Fibroblast of lung (primary cell): ENCODE measurements at regions not wholly inside any gene's neighbourhood (a gene's known extent, or its start where the extent isn't known, plus 50 kb on each side); places are given as distances from the start of the nearest gene placed in this dataset.

ENCODE experiments used
- DNase-seq, 2 donors: peaks; one replicate each; pipeline versions ENCODE4 v3.0.0 to v3.0.0-alpha.2; 2010; ENCODE audit warnings: low read depth in 2 of 2
- H2AFZ ChIP-seq: 2 replicates; pipeline ENCODE4 v1.5.1; 2012; ENCODE audit warnings: low read length, control low read depth, inconsistent platforms
- H3K27ac ChIP-seq: 2 replicates; pipeline ENCODE4 v1.5.1; 2011; ENCODE audit warnings: low read length, control low read depth; ENCODE audit not compliant: insufficient read depth
- H3K27me3 ChIP-seq: 2 replicates; pipeline ENCODE4 v1.5.1; 2011; ENCODE audit warnings: mild to moderate bottlenecking, low read length; ENCODE audit not compliant: control insufficient read depth, insufficient read depth
- H3K36me3 ChIP-seq: 2 replicates; pipeline ENCODE4 v1.5.1; 2011; ENCODE audit warnings: low read length; ENCODE audit not compliant: control insufficient read depth, insufficient read depth
- H3K4me1 ChIP-seq: 2 replicates; pipeline ENCODE4 v1.5.1; 2011; ENCODE audit warnings: low read length; ENCODE audit not compliant: control insufficient read depth, insufficient read depth; ENCODE audit errors: extremely low read depth
- H3K4me2 ChIP-seq: 2 replicates; pipeline ENCODE4 v1.5.1; 2011; ENCODE audit warnings: low read length, control low read depth; ENCODE audit not compliant: insufficient read depth; ENCODE audit errors: extremely low read depth
- H3K4me3 ChIP-seq, 4 experiments: fragments of 200-600 bp in 1 of 4; sonication (generic) in 1 of 4; replicated peaks in 1 of 4; 2 replicates each; pipeline ENCODE4 v1.5.1; 2011 to 2016; ENCODE audit warnings: low read length in 4 of 4, low read depth in 3 of 4, mild to moderate bottlenecking in 3 of 4, control low read depth in 2 of 4, inconsistent platforms in 1 of 4, mixed read lengths in 1 of 4; ENCODE audit not compliant: insufficient read depth in 1 of 4; ENCODE audit errors: control extremely low read depth in 1 of 4
- H3K79me2 ChIP-seq: 2 replicates; pipeline ENCODE4 v1.5.1; 2012; ENCODE audit warnings: mild to moderate bottlenecking, low read length, inconsistent platforms; ENCODE audit not compliant: control insufficient read depth, insufficient read depth
- H3K9ac ChIP-seq: 2 replicates; pipeline ENCODE4 v1.5.1; 2011; ENCODE audit warnings: mild to moderate bottlenecking, low read length, control low read depth; ENCODE audit not compliant: insufficient read depth
- H3K9me3 ChIP-seq: 2 replicates; pipeline ENCODE4 v1.5.1; 2012; ENCODE audit warnings: low read depth, low read length; ENCODE audit not compliant: control insufficient read depth, insufficient read depth
- H4K20me1 ChIP-seq: 2 replicates; pipeline ENCODE4 v1.5.1; 2011; ENCODE audit warnings: low read length; ENCODE audit not compliant: control insufficient read depth, insufficient read depth; ENCODE audit errors: extremely low read depth
- CTCF ChIP-seq, 2 donors: IDR thresholded peaks in 1 of 2; conservative IDR thresholded peaks in 1 of 2; 1 replicate in 1 of 2; 2 replicates in 1 of 2; pipeline ENCODE4 v1.5.1; 2011 to 2012; ENCODE audit warnings: low read length in 2 of 2, control low read depth in 1 of 2, inconsistent platforms in 1 of 2, low read depth in 1 of 2, mild to moderate bottlenecking in 1 of 2
- EZH2 ChIP-seq: IDR thresholded peaks from 2 replicates; pipeline ENCODE4 v1.5.1; 2012; ENCODE audit warnings: low read length, control low read depth, mild to moderate bottlenecking; ENCODE audit errors: missing control alignments

- no peaks in the 10 kb centered on the region for H4K20me1 ChIP-seq
- no peaks in the 10 kb centered on the region for H3K79me2 ChIP-seq
- H3K27ac ChIP-seq, result no peak overlapping the region
- no peak for DNase-seq
- H3K9ac ChIP-seq, result no peak overlapping the region
- H3K36me3 ChIP-seq, result no peaks in the 10 kb centered on the region
- TF ChIP-seq EZH2 (no peak), CTCF (conservative IDR thresholded peaks at IDR 0.05 in 1 of 2, IDR thresholded peaks at IDR 0.05 in 1 of 2; ENCODE audit: low read depth in 1 of 2, low read length in 2 of 2) (no peak)
- no peaks in the 10 kb centered on the region for H3K4me1 ChIP-seq
- no peak overlapping the region for H3K4me3 ChIP-seq
- H3K27me3 ChIP-seq, result no peaks in the 10 kb centered on the region
- no peaks in the 10 kb centered on the region for H3K9me3 ChIP-seq
- H2AFZ ChIP-seq, result no peak overlapping the region
- H3K4me2 ChIP-seq, result no peak overlapping the region
Measured at GRCh38 chr13:44695520-44695919, 119.4 kb upstream of the TSC22D1 start.

DNA sequence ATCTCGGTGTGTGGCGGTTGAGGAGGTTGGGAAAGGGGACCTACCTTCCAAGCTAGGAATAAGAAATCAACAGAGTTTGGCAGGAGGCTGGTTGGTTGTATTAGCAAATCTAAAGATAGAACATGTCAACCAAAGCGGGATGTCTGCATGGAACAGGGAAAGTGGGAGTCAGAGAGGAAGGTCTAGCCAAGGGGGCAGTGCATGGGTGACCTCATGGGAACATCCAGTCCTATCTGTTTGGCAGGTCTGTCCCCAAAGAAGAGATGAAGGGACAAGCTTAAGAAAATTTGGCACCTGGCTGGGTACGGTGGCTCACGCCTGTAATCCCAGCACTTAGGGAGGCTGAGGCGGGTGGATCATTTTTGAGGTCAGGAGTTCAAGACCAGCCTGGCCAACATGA, 118.7 kb upstream of the TSC22D1 start:
- H3K9ac ChIP-seq, result no peak overlapping the region
- no peaks in the 10 kb centered on the region for H3K36me3 ChIP-seq
- no peaks in the 10 kb centered on the region for H3K9me3 ChIP-seq
- no peak overlapping the region for H2AFZ ChIP-seq
- no peak for DNase-seq
- no peak overlapping the region for H3K4me2 ChIP-seq
- no peak overlapping the region for H3K27ac ChIP-seq
- no peak overlapping the region for H3K4me3 ChIP-seq
- H3K79me2 ChIP-seq, result no peaks in the 10 kb centered on the region
- TF ChIP-seq EZH2, result no peak
- no peak for TF ChIP-seq CTCF (conservative IDR thresholded peaks at IDR 0.05 in 1 of 2, IDR thresholded peaks at IDR 0.05 in 1 of 2; ENCODE audit: low read depth in 1 of 2, low read length in 2 of 2)
- H3K4me1 ChIP-seq, result no peaks in the 10 kb centered on the region
- H3K27me3 ChIP-seq, result no peaks in the 10 kb centered on the region
- H4K20me1 ChIP-seq, result no peaks in the 10 kb centered on the region

DNA sequence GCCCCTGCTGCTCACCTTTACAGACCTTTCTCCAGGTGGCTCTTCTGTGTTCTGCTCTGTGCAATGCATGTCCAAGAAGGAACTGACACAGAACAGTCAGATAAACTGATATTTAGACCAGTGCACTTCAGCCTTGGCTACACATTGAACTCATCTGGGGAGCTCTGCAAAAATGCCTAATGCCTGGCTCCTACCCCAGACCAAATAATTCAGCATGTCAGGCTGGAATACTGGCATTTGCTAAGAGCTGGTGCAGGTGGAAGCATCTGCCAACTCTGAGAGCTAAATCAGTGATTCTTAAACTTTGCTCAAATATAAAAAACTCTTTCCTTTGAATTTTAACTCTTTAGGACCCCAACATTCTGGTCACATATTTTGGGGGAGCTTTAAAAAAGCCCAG, 118.2 kb upstream of the TSC22D1 start:
- Histone ChIP-seq H3K4me2 (no peak overlapping the region), H3K27ac (no peak overlapping the region), H4K20me1 (no peaks in the 10 kb centered on the region), H3K9me3 (no peaks in the 10 kb centered on the region), H3K27me3 (no peaks in the 10 kb centered on the region), H3K36me3 (no peaks in the 10 kb centered on the region), H3K9ac (no peak overlapping the region), H2AFZ (no peak overlapping the region), H3K4me1 (no peaks in the 10 kb centered on the region), H3K4me3 (no peak overlapping the region), H3K79me2 (no peaks in the 10 kb centered on the region)
- TF ChIP-seq CTCF (conservative IDR thresholded peaks at IDR 0.05 in 1 of 2, IDR thresholded peaks at IDR 0.05 in 1 of 2; ENCODE audit: low read depth in 1 of 2, low read length in 2 of 2) (no peak), EZH2 (no peak)
- no peak for DNase-seq
